ENCODE measurements at regions not wholly inside any gene's neighbourhood (a gene's known extent, or its start where the extent isn't known, plus 50 kb on each side); places are given as distances from the start of the nearest gene placed in this dataset.

DNA sequence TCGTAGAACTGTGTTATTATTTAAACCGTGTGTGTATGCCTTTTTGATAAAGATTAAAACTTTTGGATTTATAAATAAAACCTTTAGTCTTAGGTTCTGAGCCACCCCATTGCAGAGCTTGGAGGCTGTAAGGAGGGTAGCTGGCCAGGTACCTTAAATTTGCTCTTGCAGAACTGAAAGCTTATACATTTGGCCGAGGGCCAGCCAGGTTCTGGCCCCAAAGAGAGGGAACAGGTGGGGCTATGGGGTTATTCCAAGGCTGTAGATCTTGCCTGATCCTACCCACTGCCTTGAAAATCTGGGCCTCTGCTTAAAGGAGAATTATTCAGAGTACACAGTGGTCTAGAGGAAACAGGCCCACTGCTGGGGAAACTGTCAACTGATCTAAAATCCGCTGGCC lies 59.6 kb downstream of the CAMK2N1 start:
- Histone ChIP-seq H3K36me3 (no peaks in the 10 kb centered on the region), H3K27me3 (no peaks in the 10 kb centered on the region), H3K4me1 (no peaks in the 10 kb centered on the region), H3K4me3 (ENCODE audit: low read depth, low read length) (no peak overlapping the region), H3K9me3 (no peaks in the 10 kb centered on the region)
- DNase-seq, result no peak
- TF ChIP-seq, protein P1, sequence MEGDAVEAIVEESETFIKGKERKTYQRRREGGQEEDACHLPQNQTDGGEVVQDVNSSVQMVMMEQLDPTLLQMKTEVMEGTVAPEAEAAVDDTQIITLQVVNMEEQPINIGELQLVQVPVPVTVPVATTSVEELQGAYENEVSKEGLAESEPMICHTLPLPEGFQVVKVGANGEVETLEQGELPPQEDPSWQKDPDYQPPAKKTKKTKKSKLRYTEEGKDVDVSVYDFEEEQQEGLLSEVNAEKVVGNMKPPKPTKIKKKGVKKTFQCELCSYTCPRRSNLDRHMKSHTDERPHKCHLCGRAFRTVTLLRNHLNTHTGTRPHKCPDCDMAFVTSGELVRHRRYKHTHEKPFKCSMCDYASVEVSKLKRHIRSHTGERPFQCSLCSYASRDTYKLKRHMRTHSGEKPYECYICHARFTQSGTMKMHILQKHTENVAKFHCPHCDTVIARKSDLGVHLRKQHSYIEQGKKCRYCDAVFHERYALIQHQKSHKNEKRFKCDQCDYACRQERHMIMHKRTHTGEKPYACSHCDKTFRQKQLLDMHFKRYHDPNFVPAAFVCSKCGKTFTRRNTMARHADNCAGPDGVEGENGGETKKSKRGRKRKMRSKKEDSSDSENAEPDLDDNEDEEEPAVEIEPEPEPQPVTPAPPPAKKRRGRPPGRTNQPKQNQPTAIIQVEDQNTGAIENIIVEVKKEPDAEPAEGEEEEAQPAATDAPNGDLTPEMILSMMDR (IDR thresholded peaks at IDR 0.05; ENCODE audit: low read depth, low read length), result no peak

DNA sequence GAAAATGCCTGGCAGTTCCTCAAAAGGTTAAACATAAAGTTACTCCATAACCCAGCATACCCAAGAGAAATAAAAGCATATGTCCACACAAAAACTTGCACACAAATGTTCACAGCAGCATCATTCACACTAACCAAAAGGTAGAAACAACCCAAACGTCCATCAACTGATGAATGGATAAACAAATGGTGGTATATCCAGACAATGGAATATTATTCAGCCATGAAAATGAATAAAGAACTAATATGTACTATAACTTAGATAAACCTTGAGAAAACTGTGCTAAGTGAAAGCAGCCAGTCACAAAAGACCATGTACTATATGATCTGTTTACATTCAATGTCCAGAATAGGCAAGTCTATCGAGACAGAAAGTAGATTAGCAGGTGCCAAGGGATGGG lies 60.4 kb downstream of the CAMK2N1 start:
- Histone ChIP-seq H3K4me1 (no peaks in the 10 kb centered on the region), H3K9me3 (no peaks in the 10 kb centered on the region), H3K36me3 (no peaks in the 10 kb centered on the region), H3K27me3 (no peaks in the 10 kb centered on the region), H3K4me3 (ENCODE audit: low read depth, low read length) (no peak overlapping the region)
- TF ChIP-seq, protein P1 (IDR thresholded peaks at IDR 0.05; ENCODE audit: low read depth, low read length), result no peak
- DNase-seq, result no peak

DNA sequence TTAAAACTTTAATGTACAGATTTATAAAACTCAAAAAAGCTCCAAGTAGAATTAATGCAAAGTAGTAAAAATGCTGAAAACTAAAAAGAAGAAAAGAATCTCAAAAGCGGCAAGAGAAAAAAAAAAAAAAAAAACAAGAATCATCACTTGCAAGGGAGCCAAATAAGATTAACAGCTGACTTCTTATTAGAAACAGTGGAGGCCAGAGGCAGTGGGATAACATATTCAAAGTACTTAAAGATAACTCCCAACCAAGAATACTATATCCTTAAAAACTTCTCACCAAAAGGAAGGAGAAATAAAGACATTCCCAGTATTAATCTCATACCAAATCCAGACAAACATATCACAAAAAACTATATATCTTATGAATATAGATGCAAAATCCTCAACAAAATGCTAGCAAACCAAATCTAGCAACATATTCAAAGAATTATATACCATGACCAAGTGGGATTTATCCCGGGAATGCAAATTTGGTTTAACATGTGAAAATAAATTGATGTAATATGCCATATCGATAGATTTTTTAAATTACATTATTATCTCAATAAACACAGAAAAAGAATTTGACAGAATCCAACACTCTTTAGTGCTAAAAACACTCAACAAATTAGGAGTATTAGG lies 62.7 kb downstream of the CAMK2N1 start:
- DNase-seq, result no peak
- Histone ChIP-seq H3K4me1 (no peaks in the 10 kb centered on the region), H3K36me3 (no peaks in the 10 kb centered on the region), H3K27me3 (no peaks in the 10 kb centered on the region), H3K9me3 (no peaks in the 10 kb centered on the region), H3K4me3 (ENCODE audit: low read depth, low read length) (no peak overlapping the region)
- TF ChIP-seq, protein P1 (IDR thresholded peaks at IDR 0.05; ENCODE audit: low read depth, low read length), result no peak

DNA sequence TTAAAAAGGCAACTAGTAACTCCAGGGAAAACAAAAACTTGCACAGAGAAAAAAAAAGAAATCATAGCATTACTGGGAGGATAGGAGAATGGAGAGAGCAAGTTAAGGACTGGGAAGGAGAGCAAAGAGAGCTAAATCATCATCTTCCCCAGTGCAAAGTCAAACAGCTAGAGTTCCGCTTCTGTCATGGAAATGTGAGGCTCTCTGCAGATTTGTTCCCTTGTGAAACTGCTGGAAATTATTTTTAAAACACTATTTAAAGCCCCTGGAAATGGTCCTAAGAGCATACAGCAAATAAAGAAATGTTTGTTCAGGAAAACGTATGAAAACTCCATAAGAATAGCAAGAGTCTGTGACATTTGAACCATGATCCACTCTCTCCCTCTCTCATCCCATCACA lies 64.6 kb downstream of the CAMK2N1 start:
- H3K4me1 ChIP-seq, result no peaks in the 10 kb centered on the region
- no peaks in the 10 kb centered on the region for H3K9me3 ChIP-seq
- DNase-seq, result no peak
- H3K27me3 ChIP-seq, result no peaks in the 10 kb centered on the region
- no peak overlapping the region for H3K4me3 ChIP-seq (ENCODE audit: low read depth, low read length)
- no peaks in the 10 kb centered on the region for H3K36me3 ChIP-seq
- TF ChIP-seq, protein P1 (IDR thresholded peaks at IDR 0.05; ENCODE audit: low read depth, low read length), result no peak

DNA sequence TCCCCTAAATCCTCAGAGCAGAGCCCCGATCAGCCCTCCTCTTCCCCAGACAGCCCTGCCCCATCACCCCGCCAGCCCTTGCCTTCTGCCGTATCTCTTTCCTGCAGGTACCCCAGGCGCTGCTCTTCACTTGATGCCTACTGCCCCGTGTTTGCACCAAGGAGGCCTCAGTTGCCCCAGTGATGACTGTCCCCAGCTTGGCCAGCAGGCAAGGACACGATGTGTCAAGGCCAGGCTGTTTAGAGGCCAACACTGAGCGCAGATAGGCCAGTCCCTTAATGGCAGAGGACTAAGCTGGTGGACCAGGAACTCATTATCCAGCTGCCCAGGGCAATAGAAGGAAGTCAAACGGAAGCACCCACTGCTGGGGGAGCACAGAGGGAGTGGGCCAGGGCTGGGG lies 68.4 kb downstream of the CAMK2N1 start:
- Histone ChIP-seq H3K4me1 (no peaks in the 10 kb centered on the region), H3K9me3 (no peaks in the 10 kb centered on the region), H3K27me3 (no peaks in the 10 kb centered on the region), H3K36me3 (no peaks in the 10 kb centered on the region), H3K4me3 (ENCODE audit: low read depth, low read length) (no peak overlapping the region)
- TF ChIP-seq, protein P1 (IDR thresholded peaks at IDR 0.05; ENCODE audit: low read depth, low read length), result no peak
- no peak for DNase-seq

DNA sequence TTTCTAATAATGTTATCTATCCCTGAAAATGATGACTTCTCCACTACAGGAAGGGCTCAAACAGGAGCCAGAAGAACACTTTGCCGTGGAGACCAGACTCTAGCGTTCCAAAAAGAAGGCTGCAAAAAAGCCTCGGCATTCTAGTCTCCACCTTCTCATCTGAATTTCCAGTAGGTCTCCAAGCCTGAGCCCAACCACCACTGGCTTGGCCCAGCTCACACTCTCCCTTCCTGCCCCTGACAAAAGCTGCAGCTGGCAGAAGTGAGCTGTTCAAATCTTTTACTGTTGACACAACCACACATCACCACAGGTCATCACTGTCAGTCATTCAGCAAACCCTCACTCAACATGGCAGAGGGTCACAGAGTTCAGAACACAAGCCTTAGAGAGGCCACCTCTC lies 69.3 kb downstream of the CAMK2N1 start:
- Histone ChIP-seq H3K9me3 (no peaks in the 10 kb centered on the region), H3K27me3 (no peaks in the 10 kb centered on the region), H3K4me3 (ENCODE audit: low read depth, low read length) (no peak overlapping the region), H3K36me3 (no peaks in the 10 kb centered on the region), H3K4me1 (no peaks in the 10 kb centered on the region)
- TF ChIP-seq, protein P1 (IDR thresholded peaks at IDR 0.05; ENCODE audit: low read depth, low read length), result no peak
- no peak for DNase-seq

All from BE2C (cell line).